DND-41 (cell line): ENCODE measurements at regions not wholly inside any gene's neighbourhood (a gene's known extent, or its start where the extent isn't known, plus 50 kb on each side); places are given as distances from the start of the nearest gene placed in this dataset.

Experiments
- ATAC-seq: fragments of 200-7000 bp; cut with Tn5 transposase; 3 replicates; pipeline ENCODE4 v1.9.1; 2021; ENCODE audit warnings: low read depth; ENCODE audit not compliant: insufficient read depth
- DNase-seq: peaks from one replicate; pipeline ENCODE4 v3.0.0-alpha.2; 2020
- H2AFZ ChIP-seq: 2 replicates; pipeline ENCODE4 v1.6.0; 2012; ENCODE audit warnings: low read depth, low read length
- H3K27ac ChIP-seq: 2 replicates; pipeline ENCODE4 v1.5.1; 2012; ENCODE audit warnings: low read length, inconsistent platforms
- H3K27me3 ChIP-seq: fragments of 200-600 bp; sonication (generic); 2 replicates; pipeline ENCODE4 v1.6.0; 2012; ENCODE audit warnings: low read length, mild to moderate bottlenecking, inconsistent platforms; ENCODE audit not compliant: insufficient read depth, poor library complexity
- H3K36me3 ChIP-seq: 2 replicates; pipeline ENCODE4 v1.5.1; 2012; ENCODE audit warnings: low read length, inconsistent platforms; ENCODE audit not compliant: insufficient read depth
- H3K4me1 ChIP-seq: 2 replicates; pipeline ENCODE4 v1.5.1; 2012; ENCODE audit warnings: mild to moderate bottlenecking, low read length; ENCODE audit not compliant: insufficient read depth
- H3K4me2 ChIP-seq: 2 replicates; pipeline ENCODE4 v1.6.0; 2012; ENCODE audit warnings: mild to moderate bottlenecking, moderate library complexity, low read length, inconsistent platforms; ENCODE audit not compliant: insufficient read depth
- H3K4me3 ChIP-seq, 2 experiments: fragments of 200-600 bp in 1 of 2; shearing (Covaris generic) in 1 of 2; 2 replicates each; pipeline ENCODE4 v1.5.1; 2012 to 2016; ENCODE audit warnings: inconsistent platforms in 2 of 2, low read length in 2 of 2, mild to moderate bottlenecking in 2 of 2, low read depth in 1 of 2, moderate library complexity in 1 of 2
- H3K79me2 ChIP-seq: 2 replicates; pipeline ENCODE4 v1.6.0; 2012; ENCODE audit warnings: low read length, inconsistent platforms; ENCODE audit not compliant: insufficient read depth
- H3K9ac ChIP-seq: 2 replicates; pipeline ENCODE4 v1.6.0; 2012; ENCODE audit warnings: low read depth, mild to moderate bottlenecking, inconsistent platforms, low read length, moderate library complexity
- H3K9me3 ChIP-seq: 2 replicates; pipeline ENCODE4 v1.5.1; 2012; ENCODE audit warnings: low read length, moderate library complexity, mild to moderate bottlenecking, inconsistent platforms; ENCODE audit not compliant: insufficient read depth, severe bottlenecking
- H4K20me1 ChIP-seq: 2 replicates; pipeline ENCODE4 v1.6.0; 2012; ENCODE audit warnings: low read length; ENCODE audit not compliant: insufficient read depth
- EZH2 ChIP-seq: IDR thresholded peaks from 3 replicates; pipeline ENCODE4 v1.6.1; 2012; ENCODE audit warnings: borderline replicate concordance, low read depth, mild to moderate bottlenecking, moderate library complexity, low read length, inconsistent platforms; ENCODE audit not compliant: severe bottlenecking
- TF ChIP-seq, protein P1 (sequence below): IDR thresholded peaks from 2 replicates; pipeline ENCODE4 v1.5.1; 2012; ENCODE audit warnings: borderline replicate concordance, low read length, moderate library complexity, mild to moderate bottlenecking; ENCODE audit not compliant: poor library complexity, severe bottlenecking; ENCODE audit errors: extremely low read depth

DNA sequence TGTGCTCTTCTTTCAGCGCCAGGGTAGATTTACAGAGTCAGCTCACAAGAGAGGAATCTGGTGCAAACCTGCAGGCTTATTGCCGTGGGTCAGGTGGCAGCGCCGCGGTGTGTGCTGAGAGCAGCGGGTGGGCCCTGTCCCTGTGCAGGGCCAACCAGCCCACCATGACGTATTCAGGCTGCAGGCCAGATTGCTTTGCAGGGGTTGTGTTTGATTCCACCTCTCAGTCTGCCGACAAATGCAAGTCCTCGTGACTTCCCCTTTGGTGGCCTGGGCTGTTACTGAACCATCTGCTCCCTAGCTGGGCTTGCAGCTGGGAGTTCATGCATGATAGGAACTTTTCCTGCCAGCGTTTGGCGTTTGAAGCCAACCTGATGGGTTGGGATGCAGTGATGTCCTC, 66.7 kb upstream of the LEP start:
- H3K36me3 ChIP-seq = no peaks in the 10 kb centered on the region
- H3K9me3 ChIP-seq = no peaks in the 10 kb centered on the region
- peaks cover 3% of the 10 kb centered on the region; the same call in 1 of the 2 replicates for H4K20me1 ChIP-seq
- DNase-seq (no peak), ATAC-seq (no peak)
- no peak overlapping the region for H3K4me3 ChIP-seq
- H3K4me1 ChIP-seq = no peaks in the 10 kb centered on the region
- H3K9ac ChIP-seq = no peak overlapping the region
- H3K27ac ChIP-seq = no peak overlapping the region
- H3K27me3 ChIP-seq = no peaks in the 10 kb centered on the region
- no peaks in the 10 kb centered on the region for H3K79me2 ChIP-seq
- no peak overlapping the region for H3K4me2 ChIP-seq
- TF ChIP-seq EZH2 = no peak
- TF ChIP-seq, protein P1, sequence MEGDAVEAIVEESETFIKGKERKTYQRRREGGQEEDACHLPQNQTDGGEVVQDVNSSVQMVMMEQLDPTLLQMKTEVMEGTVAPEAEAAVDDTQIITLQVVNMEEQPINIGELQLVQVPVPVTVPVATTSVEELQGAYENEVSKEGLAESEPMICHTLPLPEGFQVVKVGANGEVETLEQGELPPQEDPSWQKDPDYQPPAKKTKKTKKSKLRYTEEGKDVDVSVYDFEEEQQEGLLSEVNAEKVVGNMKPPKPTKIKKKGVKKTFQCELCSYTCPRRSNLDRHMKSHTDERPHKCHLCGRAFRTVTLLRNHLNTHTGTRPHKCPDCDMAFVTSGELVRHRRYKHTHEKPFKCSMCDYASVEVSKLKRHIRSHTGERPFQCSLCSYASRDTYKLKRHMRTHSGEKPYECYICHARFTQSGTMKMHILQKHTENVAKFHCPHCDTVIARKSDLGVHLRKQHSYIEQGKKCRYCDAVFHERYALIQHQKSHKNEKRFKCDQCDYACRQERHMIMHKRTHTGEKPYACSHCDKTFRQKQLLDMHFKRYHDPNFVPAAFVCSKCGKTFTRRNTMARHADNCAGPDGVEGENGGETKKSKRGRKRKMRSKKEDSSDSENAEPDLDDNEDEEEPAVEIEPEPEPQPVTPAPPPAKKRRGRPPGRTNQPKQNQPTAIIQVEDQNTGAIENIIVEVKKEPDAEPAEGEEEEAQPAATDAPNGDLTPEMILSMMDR = no peak
- H2AFZ ChIP-seq = no peak overlapping the region

DNA sequence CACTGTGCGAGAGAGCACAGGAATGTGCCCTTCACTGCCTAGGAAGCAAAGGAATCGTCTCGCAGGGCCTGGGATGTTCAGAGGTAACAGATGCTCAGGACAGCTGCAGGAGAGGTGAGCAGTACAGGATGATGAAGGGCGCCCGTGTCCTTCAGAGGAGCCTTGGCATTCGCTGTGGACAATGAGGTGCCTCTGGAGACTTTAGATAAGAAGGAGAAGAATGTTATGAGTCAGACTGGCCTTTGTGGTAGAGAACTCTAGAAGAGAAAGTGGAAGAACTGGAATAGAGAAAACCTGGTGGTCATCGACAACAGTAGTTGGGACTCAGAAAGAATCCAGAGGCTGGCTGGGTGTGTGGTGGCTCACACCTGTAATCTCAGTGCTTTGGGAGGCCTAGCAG, 64.4 kb upstream of the LEP start:
- H3K79me2 ChIP-seq = no peaks in the 10 kb centered on the region
- no peaks in the 10 kb centered on the region for H3K9me3 ChIP-seq
- no peak overlapping the region for H3K9ac ChIP-seq
- no peaks in the 10 kb centered on the region for H4K20me1 ChIP-seq
- no peak for ATAC-seq
- no peak for TF ChIP-seq EZH2
- TF ChIP-seq, protein P1 = no peak
- no peak for DNase-seq
- H3K4me2 ChIP-seq = no peak overlapping the region
- no peak overlapping the region for H3K4me3 ChIP-seq
- H3K27ac ChIP-seq = no peak overlapping the region
- H3K36me3 ChIP-seq = no peaks in the 10 kb centered on the region
- no peak overlapping the region for H2AFZ ChIP-seq
- no peaks in the 10 kb centered on the region for H3K27me3 ChIP-seq
- H3K4me1 ChIP-seq = no peaks in the 10 kb centered on the region

DNA sequence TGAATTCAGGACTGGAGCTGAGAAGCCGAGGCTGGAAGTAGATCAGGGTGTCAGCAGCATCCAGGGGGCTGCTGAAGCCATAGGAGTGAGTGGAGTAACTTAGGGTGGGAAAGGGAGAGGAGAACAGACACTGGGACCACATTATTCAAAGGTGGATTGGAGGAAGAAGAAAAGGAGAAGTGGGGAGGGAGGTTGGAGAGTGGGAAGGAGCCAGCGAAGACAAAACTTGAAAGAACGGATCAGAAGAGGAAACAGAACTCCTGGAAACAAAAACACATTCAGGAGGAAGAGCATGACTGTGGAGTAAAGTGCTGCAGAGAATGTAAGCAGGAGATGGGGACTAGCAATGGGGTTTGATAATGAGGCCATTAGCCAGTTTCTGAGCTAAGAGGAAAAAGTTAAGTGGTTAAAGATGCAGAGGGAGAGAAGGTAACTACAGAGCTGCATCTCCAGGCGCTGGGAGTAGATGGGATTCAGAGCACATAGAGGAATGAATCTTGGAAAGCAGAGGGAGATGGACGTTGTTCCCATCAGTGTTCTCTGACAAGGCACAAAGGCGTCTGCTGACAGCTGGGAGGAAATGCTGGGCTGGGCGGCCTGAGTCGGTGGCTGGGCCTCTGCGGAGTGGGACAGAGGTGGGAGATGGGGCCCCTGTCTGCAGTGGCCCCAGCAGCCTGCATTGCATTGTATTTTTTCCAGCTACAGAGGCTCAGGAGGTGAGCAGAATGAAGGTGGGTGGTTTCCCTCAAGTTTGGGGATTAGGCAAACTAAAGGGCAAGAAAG, 63.1 kb upstream of the LEP start:
- H3K79me2 ChIP-seq = no peaks in the 10 kb centered on the region
- no peaks in the 10 kb centered on the region for H3K4me1 ChIP-seq
- H3K9me3 ChIP-seq = no peaks in the 10 kb centered on the region
- H3K9ac ChIP-seq = no peak overlapping the region
- H3K4me2 ChIP-seq = no peak overlapping the region
- no peaks in the 10 kb centered on the region for H3K27me3 ChIP-seq
- DNase-seq (no peak), ATAC-seq (no peak)
- no peak overlapping the region for H2AFZ ChIP-seq
- no peaks in the 10 kb centered on the region for H4K20me1 ChIP-seq
- TF ChIP-seq, protein P1 = no peak
- no peak for TF ChIP-seq EZH2
- no peaks in the 10 kb centered on the region for H3K36me3 ChIP-seq
- H3K27ac ChIP-seq = no peak overlapping the region
- no peak overlapping the region for H3K4me3 ChIP-seq
